Lung (tissue), 11 donors: ENCODE measurements at regions not wholly inside any gene's neighbourhood (a gene's known extent, or its start where the extent isn't known, plus 50 kb on each side); places are given as distances from the start of the nearest gene placed in this dataset.

Experiments used
- ATAC-seq: fragments of 200-7000 bp; cut with Tn5 transposase; one replicate; pipeline ENCODE4 v1.9.1; 2020; ENCODE audit warnings: moderate number of reproducible peaks; ENCODE audit not compliant: insufficient read depth, low FRiP score
- DNase-seq, 3 donors: peaks; one replicate each; pipeline ENCODE4 v3.0.0-alpha.2; 2013 to 2017
- H3K27ac ChIP-seq, 2 donors: one replicate each; pipeline ENCODE4 v1.5.1; 2013; ENCODE audit warnings: mild to moderate bottlenecking in 2 of 2, moderate library complexity in 2 of 2, control low read depth in 1 of 2, inconsistent platforms in 1 of 2, low read depth in 1 of 2, low read length in 1 of 2
- H3K27me3 ChIP-seq, 3 donors: one replicate each; pipeline ENCODE4 v1.5.1; 2013; ENCODE audit warnings: low read length in 2 of 3; ENCODE audit not compliant: control insufficient read depth in 3 of 3, insufficient read depth in 3 of 3
- H3K36me3 ChIP-seq, 4 donors: one replicate each; pipeline ENCODE4 v1.5.1; 2013; ENCODE audit warnings: low read length in 4 of 4, mild to moderate bottlenecking in 1 of 4, moderate library complexity in 1 of 4; ENCODE audit not compliant: control insufficient read depth in 4 of 4, insufficient read depth in 4 of 4
- H3K4me1 ChIP-seq, 5 donors: one replicate each; pipeline ENCODE4 v1.5.1; 2013; ENCODE audit warnings: low read length in 5 of 5, mild to moderate bottlenecking in 2 of 5, moderate library complexity in 1 of 5; ENCODE audit not compliant: control insufficient read depth in 5 of 5, insufficient read depth in 5 of 5
- H3K4me3 ChIP-seq: one replicate; pipeline ENCODE4 v1.5.1; 2013; ENCODE audit warnings: mild to moderate bottlenecking, control low read depth, moderate library complexity
- H3K9ac ChIP-seq, 2 donors: one replicate each; pipeline ENCODE4 v1.5.1; 2013; ENCODE audit warnings: low read length in 2 of 2, control low read depth in 1 of 2; ENCODE audit not compliant: insufficient read depth in 1 of 2
- H3K9me3 ChIP-seq, 4 donors: one replicate each; pipeline ENCODE4 v1.5.1; 2013; ENCODE audit warnings: low read length in 3 of 4, mild to moderate bottlenecking in 1 of 4, moderate library complexity in 1 of 4; ENCODE audit not compliant: control insufficient read depth in 4 of 4, insufficient read depth in 3 of 4
- CTCF ChIP-seq: IDR thresholded peaks from 2 replicates; pipeline ENCODE4 v1.5.1; 2012; ENCODE audit warnings: mild to moderate bottlenecking; ENCODE audit errors: control extremely low read depth, extremely low read depth
- WGBS, 2 donors: extraction: QIAGEN DNeasy Blood & Tissue Kit; methylation state at CpG; one replicate each; pipeline ENCODE4 v1.1.7; 2013; 5-methylcytosine and 5-hydroxymethylcytosine counted together
- donor health status: control.
- donor health status: control.
- donor health status: Bipolar disorder and iron deficiency.
- donor health status: healthy.
- donor health status: DM: yes; HTN: yes; CAD: no.

- Histone ChIP-seq H3K4me3 (no peak overlapping the region), H3K4me1 (no peaks in the 10 kb centered on the region), H3K36me3 (no peaks in the 10 kb centered on the region), H3K27ac (no peak overlapping the region), H3K9ac (no peak overlapping the region), H3K9me3 (peaks cover 0 to 2% (median 0%) of the 10 kb centered on the region in 4 donors), H3K27me3 (no peaks in the 10 kb centered on the region)
- no peak for ATAC-seq
- no peak for TF ChIP-seq CTCF
- no peak for DNase-seq
These were observed 318.9 kb upstream of the CHRM3 start for GRCh38 chr1:239067480-239067879.

- no peak for TF ChIP-seq CTCF
- WGBS, 2 donors, result 74 to 75% methylated on average over 1 of the region's 1 CpG
- H3K36me3 ChIP-seq, result no peaks in the 10 kb centered on the region
- no peaks in the 10 kb centered on the region for H3K4me1 ChIP-seq
- no peak overlapping the region for H3K4me3 ChIP-seq
- peaks cover 0 to 2% (median 0%) of the 10 kb centered on the region in 4 donors for H3K9me3 ChIP-seq
- H3K27me3 ChIP-seq, result no peaks in the 10 kb centered on the region
- no peak overlapping the region for H3K27ac ChIP-seq
- no peak overlapping the region for H3K9ac ChIP-seq
- no peak for ATAC-seq
- DNase-seq, result no peak
These were observed 319.3 kb upstream of the CHRM3 start for GRCh38 chr1:239067058-239067457.

- Histone ChIP-seq H3K27me3 (no peaks in the 10 kb centered on the region), H3K4me3 (no peak overlapping the region), H3K27ac (no peak overlapping the region), H3K4me1 (peaks cover 0 to 2% (median 0%) of the 10 kb centered on the region in 5 donors), H3K9ac (no peak overlapping the region), H3K36me3 (no peaks in the 10 kb centered on the region), H3K9me3 (no peaks in the 10 kb centered on the region)
- ATAC-seq, result no peak
- no peak for TF ChIP-seq CTCF
- no peak for DNase-seq
- 69 to 77% methylated on average over 7 of the region's 7 CpGs for WGBS, 2 donors
These were observed 324.6 kb upstream of the CHRM3 start for GRCh38 chr1:239061770-239062169.

- Histone ChIP-seq H3K4me3 (no peak overlapping the region), H3K27ac (no peak overlapping the region), H3K9ac (no peak overlapping the region), H3K36me3 (no peaks in the 10 kb centered on the region), H3K9me3 (peaks cover 0 to 7% (median under 1%) of the 10 kb centered on the region in 4 donors), H3K4me1 (peaks cover 0 to 2% (median 0%) of the 10 kb centered on the region in 5 donors), H3K27me3 (no peaks in the 10 kb centered on the region)
- DNase-seq, result no peak
- WGBS, 2 donors, result 77 to 83% methylated on average over 6 of the region's 6 CpGs
- TF ChIP-seq CTCF, result no peak
- ATAC-seq, result no peak
These were observed 328.2 kb upstream of the CHRM3 start for GRCh38 chr1:239058190-239058589.
